Smooth muscle cell (in vitro differentiated cells): ENCODE measurements at regions not wholly inside any gene's neighbourhood (a gene's known extent, or its start where the extent isn't known, plus 50 kb on each side); places are given as distances from the start of the nearest gene placed in this dataset.

Source experiments
- DNase-seq: peaks from one replicate; lab custom pipeline; 2025; ENCODE audit not compliant: unreplicated experiment; lab: John Stamatoyannopoulos, UW
- H2AFZ ChIP-seq: fragments of 200-600 bp; sonication (generic); 2 replicates; pipeline ENCODE4 v1.6.0; 2016; ENCODE audit warnings: antibody characterized with exemption, low read depth, mild to moderate bottlenecking
- H3F3A ChIP-seq: fragments of 200-600 bp; sonication (generic); 2 replicates; pipeline ENCODE4 v1.6.0; 2017; ENCODE audit warnings: antibody characterized with exemption, low read depth
- H3K27ac ChIP-seq: fragments of 200-600 bp; sonication (generic); 2 replicates; pipeline ENCODE4 v1.5.1; 2016; ENCODE audit warnings: low read depth, mild to moderate bottlenecking
- H3K27me3 ChIP-seq: fragments of 200-600 bp; sonication (generic); 2 replicates; pipeline ENCODE4 v1.6.1; 2016; ENCODE audit warnings: low read depth, mild to moderate bottlenecking
- H3K36me3 ChIP-seq: fragments of 200-600 bp; sonication (generic); 2 replicates; pipeline ENCODE4 v1.5.1; 2016; ENCODE audit warnings: low read depth
- H3K4me1 ChIP-seq: fragments of 200-600 bp; sonication (generic); 2 replicates; pipeline ENCODE4 v1.5.1; 2016; ENCODE audit warnings: low read depth
- H3K4me2 ChIP-seq: fragments of 200-600 bp; sonication (generic); 2 replicates; pipeline ENCODE4 v1.6.0; 2016; ENCODE audit warnings: mild to moderate bottlenecking
- H3K4me3 ChIP-seq: fragments of 200-600 bp; sonication (generic); 2 replicates; pipeline ENCODE4 v1.5.1; 2016; ENCODE audit warnings: mild to moderate bottlenecking
- H3K79me2 ChIP-seq: fragments of 200-600 bp; sonication (generic); 2 replicates; pipeline ENCODE4 v1.6.0; 2016; ENCODE audit warnings: low read depth, mild to moderate bottlenecking
- H3K9ac ChIP-seq: fragments of 200-600 bp; sonication (generic); 2 replicates; pipeline ENCODE4 v1.6.0; 2016; ENCODE audit warnings: low read depth
- H3K9me3 ChIP-seq: fragments of 200-600 bp; sonication (generic); replicated peaks from 2 replicates; pipeline ENCODE4 v1.5.1; 2016; ENCODE audit warnings: low read depth
- H4K20me1 ChIP-seq: fragments of 200-600 bp; sonication (generic); 2 replicates; pipeline ENCODE4 v1.6.0; 2016; ENCODE audit warnings: low read depth
- CTCF ChIP-seq: fragments of 200-600 bp; sonication (generic); IDR thresholded peaks from 2 replicates; pipeline ENCODE4 v1.5.1; 2017; ENCODE audit warnings: borderline replicate concordance, mild to moderate bottlenecking, antibody characterized with exemption; ENCODE audit not compliant: insufficient read depth, poor library complexity, severe bottlenecking
- WGBS: methylation state at CpG from one replicate; pipeline ENCODE4 v1.1.7; 2016; ENCODE audit warnings: low lambda C conversion rate; 5-methylcytosine and 5-hydroxymethylcytosine counted together

- no peaks in the 10 kb centered on the region for H3K79me2 ChIP-seq
- H3F3A ChIP-seq: no peaks in the 10 kb centered on the region
- 88% methylated on average over 6 of the region's 6 CpGs for WGBS
- H3K9ac ChIP-seq: no peak overlapping the region
- no peak overlapping the region for H2AFZ ChIP-seq
- H4K20me1 ChIP-seq: no peaks in the 10 kb centered on the region
- no peak for DNase-seq
- H3K36me3 ChIP-seq: no peaks in the 10 kb centered on the region
- H3K4me1 ChIP-seq: no peaks in the 10 kb centered on the region
- H3K27me3 ChIP-seq: no peaks in the 10 kb centered on the region
- no peaks in the 10 kb centered on the region for H3K9me3 ChIP-seq
- H3K27ac ChIP-seq: peak overlapping the region; percentile 38
- H3K4me2 ChIP-seq: no peak overlapping the region
- no peak for TF ChIP-seq CTCF
- H3K4me3 ChIP-seq: no peak overlapping the region
Observed at GRCh38 chr20:56788671-56789610, 159.8 kb downstream of the TFAP2C start.

GRCh38 chr20:56793916-56794315 lies 164.8 kb downstream of the TFAP2C start:
- no peaks in the 10 kb centered on the region for H3K4me1 ChIP-seq
- H3K9ac ChIP-seq: no peak overlapping the region
- H3K4me2 ChIP-seq: no peak overlapping the region
- H3K36me3 ChIP-seq: no peaks in the 10 kb centered on the region
- no peaks in the 10 kb centered on the region for H4K20me1 ChIP-seq
- TF ChIP-seq CTCF: no peak
- H3K27ac ChIP-seq: no peak overlapping the region
- H3K79me2 ChIP-seq: no peaks in the 10 kb centered on the region
- DNase-seq: no peak
- no peaks in the 10 kb centered on the region for H3K27me3 ChIP-seq
- no peaks in the 10 kb centered on the region for H3K9me3 ChIP-seq
- H2AFZ ChIP-seq: no peak overlapping the region
- no peaks in the 10 kb centered on the region for H3F3A ChIP-seq
- no peak overlapping the region for H3K4me3 ChIP-seq
- WGBS: 87% methylated on average over 7 of the region's 7 CpGs

GRCh38 chr20:56795492-56795891 lies 166.4 kb downstream of the TFAP2C start:
- no peak for TF ChIP-seq CTCF
- Histone ChIP-seq H3K4me3 (no peak overlapping the region), H2AFZ (no peak overlapping the region), H3K27ac (no peak overlapping the region), H3K9me3 (no peaks in the 10 kb centered on the region), H3K4me1 (no peaks in the 10 kb centered on the region), H3K9ac (no peak overlapping the region), H3K4me2 (no peak overlapping the region), H3K27me3 (no peaks in the 10 kb centered on the region), H3F3A (no peaks in the 10 kb centered on the region), H4K20me1 (no peaks in the 10 kb centered on the region), H3K79me2 (no peaks in the 10 kb centered on the region), H3K36me3 (no peaks in the 10 kb centered on the region)
- WGBS: 95% methylated on average over 2 of the region's 2 CpGs
- DNase-seq: no peak

DNA sequence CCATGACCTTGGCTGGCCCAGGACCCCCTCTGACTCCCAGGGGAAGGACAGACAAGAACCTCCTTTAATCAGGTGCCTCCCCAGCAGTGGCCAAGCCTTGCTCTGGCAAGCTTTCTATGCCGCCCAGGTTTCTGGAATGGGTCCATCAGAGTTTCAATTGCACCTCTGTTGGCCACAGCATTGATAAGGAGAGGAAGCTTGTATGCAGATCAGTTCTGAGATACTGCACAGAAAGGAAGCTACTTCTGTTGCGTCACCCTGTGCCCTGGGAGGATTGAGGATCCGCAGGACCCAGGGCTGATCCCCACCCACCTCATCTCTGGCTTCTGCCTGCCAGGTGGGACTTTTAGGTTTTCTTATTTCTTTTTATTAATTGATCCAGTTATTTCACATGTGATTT lies 167.2 kb downstream of the TFAP2C start:
- Histone ChIP-seq H3K79me2 (no peaks in the 10 kb centered on the region), H4K20me1 (no peaks in the 10 kb centered on the region), H3F3A (no peaks in the 10 kb centered on the region), H3K4me2 (no peak overlapping the region), H3K27ac (no peak overlapping the region), H2AFZ (no peak overlapping the region), H3K27me3 (no peaks in the 10 kb centered on the region), H3K9ac (no peak overlapping the region), H3K4me3 (no peak overlapping the region), H3K4me1 (no peaks in the 10 kb centered on the region), H3K36me3 (no peaks in the 10 kb centered on the region), H3K9me3 (no peaks in the 10 kb centered on the region)
- TF ChIP-seq CTCF: no peak
- 91% methylated on average over 3 of the region's 3 CpGs for WGBS
- no peak for DNase-seq
